Heart left ventricle (tissue), 16 donors: ENCODE measurements at regions not wholly inside any gene's neighbourhood (a gene's known extent, or its start where the extent isn't known, plus 50 kb on each side); places are given as distances from the start of the nearest gene placed in this dataset.
"Not testable (repeated sequence)": the region's sequence is repeated elsewhere in the genome, so short reads cannot be mapped to it uniquely, and the experiment has no call there.

Source experiments
- ATAC-seq, 4 donors: fragments of 200-7000 bp; cut with Tn5 transposase; one replicate each; pipeline ENCODE4 v1.9.1; 2020 to 2022; ENCODE audit warnings: moderate library complexity in 4 of 4, mild to moderate bottlenecking in 3 of 4, moderate number of reproducible peaks in 1 of 4
- DNase-seq, 5 donors: peaks; one replicate each; pipeline ENCODE4 v3.0.0-alpha.2; 2020
- H3K27ac ChIP-seq, 12 donors: fragments of 200-600 bp; sonication (generic) in 4 of 12; one replicate each; pipeline versions ENCODE4 v1.5.0 to v1.8.0; 2016 to 2022; ENCODE audit warnings: mild to moderate bottlenecking in 2 of 12
- H3K27me3 ChIP-seq, 9 donors: fragments of 200-600 bp; sonication (generic) in 2 of 9; one replicate each; pipeline versions ENCODE4 v1.5.1 to v1.8.0; 2016 to 2022; ENCODE audit warnings: mild to moderate bottlenecking in 3 of 9
- H3K36me3 ChIP-seq, 9 donors: fragments of 200-600 bp; sonication (generic) in 2 of 9; one replicate each; pipeline versions ENCODE4 v1.5.0 to v1.8.0; 2018 to 2022; ENCODE audit warnings: mild to moderate bottlenecking in 2 of 9
- H3K4me1 ChIP-seq, 12 donors: fragments of 200-600 bp; sonication (generic) in 4 of 12; one replicate each; pipeline versions ENCODE4 v1.5.0 to v1.8.0; 2016 to 2022; ENCODE audit warnings: mild to moderate bottlenecking in 3 of 12
- H3K4me3 ChIP-seq, 12 donors: fragments of 200-600 bp; sonication (generic) in 4 of 12; one replicate each; pipeline versions ENCODE4 v1.5.0 to v1.8.0; 2017 to 2022; ENCODE audit warnings: mild to moderate bottlenecking in 9 of 12, moderate library complexity in 4 of 12
- H3K9me3 ChIP-seq, 12 donors: fragments of 200-600 bp; sonication (generic) in 4 of 12; one replicate each; pipeline versions ENCODE4 v1.5.0 to v1.8.0; 2016 to 2022; ENCODE audit warnings: mild to moderate bottlenecking in 1 of 12
- CTCF ChIP-seq, 12 donors: fragments of 200-600 bp; sonication (generic) in 4 of 12; IDR thresholded peaks; one replicate each; pipeline versions ENCODE4 v1.5.0 to v1.8.0; 2018 to 2022; ENCODE audit warnings: antibody characterized with exemption in 12 of 12, mild to moderate bottlenecking in 5 of 12
- POLR2A ChIP-seq, 2 donors: fragments of 450-650 bp; IDR thresholded peaks; one replicate each; pipeline ENCODE4 v1.6.1; 2017; ENCODE audit warnings: antibody characterized with exemption in 2 of 2, mild to moderate bottlenecking in 2 of 2, moderate library complexity in 2 of 2
- WGBS, 4 donors: extraction: QIAGEN DNeasy Blood & Tissue Kit in 2 of 4; methylation state at CpG; one replicate each; pipeline versions ENCODE4 v1.1.5 to v1.1.7; 2013 to 2018; 5-methylcytosine and 5-hydroxymethylcytosine counted together
- intact Hi-C, 10 donors: fragments of 100-400 bp; cut with DNase I; formaldehyde crosslinking; loops; one replicate each; pipeline versions ENCODE4 v1.11.1 to v1.14.2; 2022
- donor health status: ischemic (EF 13 %, LVEDD 7.1; RV severe dilation, severe dysfunction).
- donor health status: healthy with polysubstance abuse.
- donor health status: DM: no; HTN: yes; CAD: no.
- donor health status: DM: no; HTN: no; CAD: no.
- donor health status: ischemic (EF 25% LVEDD 6.9; RV normal size, moderate dysfunction).
- donor health status: ischemic (EF 25% LVEDD 5.7; RV mildly dilated, moderate dysfunction).
- donor health status: healthy.
- donor health status: DM: yes; HTN: yes; CAD: no.
- donor health status: ischemic (EF 35%, LVEDD 5.7; RV mildly dilated, moderate dysfunction).
- donor health status: nonischemic (EF 11% LVEDD 7.7; RV severe dilation, severe dysfunction).
- donor health status: DM: yes; HTN: yes; CAD: no.
- donor health status: PGD.
- donor health status: ischemic (EF 29% LVEDD 5.4; RV normal size, mild dysfunction).
- donor health status: nonischemic (EF 23%, LVEDD 6.1; RV moderate dilation, normal function).

GRCh38 chr15:36449084-36449661 is 130.3 kb upstream of the CDIN1 start:
- H3K9me3 ChIP-seq, result peaks cover 0 to 2% (median 0%) of the 10 kb centered on the region in 12 donors
- 28 to 46% (median 34%) methylated on average over 5 of the region's 5 CpGs for WGBS, 4 donors
- intact Hi-C loops, result no loop called here
- no peaks in the 10 kb centered on the region for H3K4me1 ChIP-seq
- ATAC-seq, result no peak
- DNase-seq, result no peak
- TF ChIP-seq POLR2A (IDR thresholded peaks at IDR 0.05) (no peak), CTCF (IDR thresholded peaks at IDR 0.05) (peak in 1 of 12 donors; percentile 8)
- no peaks in the 10 kb centered on the region for H3K36me3 ChIP-seq
- no peak overlapping the region for H3K4me3 ChIP-seq
- H3K27me3 ChIP-seq, result no peaks in the 10 kb centered on the region
- H3K27ac ChIP-seq, result no peak overlapping the region

GRCh38 chr15:36449662-36450145 is 129.7 kb upstream of the CDIN1 start:
- Histone ChIP-seq H3K4me1 (no peaks in the 10 kb centered on the region), H3K4me3 (no peak overlapping the region), H3K9me3 (peaks cover 0 to 3% (median 0%) of the 10 kb centered on the region in 12 donors), H3K36me3 (no peaks in the 10 kb centered on the region), H3K27ac (no peak overlapping the region), H3K27me3 (no peaks in the 10 kb centered on the region)
- WGBS, 4 donors, result 77 to 97% (median 87%) methylated on average over 3 of the region's 3 CpGs
- intact Hi-C loops, result no loop called here
- no peak for DNase-seq
- TF ChIP-seq CTCF (IDR thresholded peaks at IDR 0.05) (no peak), POLR2A (IDR thresholded peaks at IDR 0.05) (no peak)
- no peak for ATAC-seq

- H3K27ac ChIP-seq, H3K9me3 ChIP-seq, intact Hi-C loops, DNase-seq, H3K27me3 ChIP-seq, ATAC-seq, H3K4me3 ChIP-seq, H3K4me1 ChIP-seq, H3K36me3 ChIP-seq: not testable (repeated sequence)
- WGBS, 4 donors, result 89 to 92% (median 91%) methylated on average over 4 of the region's 4 CpGs
Observed at GRCh38 chr15:36454244-36454643, 125.2 kb upstream of the CDIN1 start.

- no peaks in the 10 kb centered on the region for H3K4me1 ChIP-seq
- H3K27me3 ChIP-seq, result no peaks in the 10 kb centered on the region
- H3K4me3 ChIP-seq, result no peak overlapping the region
- ATAC-seq, result no peak
- intact Hi-C loops, result no loop called here
- no peaks in the 10 kb centered on the region for H3K36me3 ChIP-seq
- no peak overlapping the region for H3K27ac ChIP-seq
- H3K9me3 ChIP-seq, result peaks cover 0 to 20% (median 5%) of the 10 kb centered on the region in 12 donors
- WGBS, 4 donors, result 65 to 72% (median 69%) methylated on average over 5 of the region's 5 CpGs
- TF ChIP-seq POLR2A (IDR thresholded peaks at IDR 0.05) (no peak), CTCF (IDR thresholded peaks at IDR 0.05) (no peak)
- no peak for DNase-seq
Observed at GRCh38 chr15:36458411-36458810, 121.0 kb upstream of the CDIN1 start.

- Histone ChIP-seq H3K36me3 (no peaks in the 10 kb centered on the region), H3K27ac (no peak overlapping the region), H3K9me3 (peaks cover 0 to 25% (median 5%) of the 10 kb centered on the region in 12 donors), H3K4me1 (peaks cover 0 to 3% (median 0%) of the 10 kb centered on the region in 12 donors), H3K4me3 (no peak overlapping the region), H3K27me3 (no peaks in the 10 kb centered on the region)
- TF ChIP-seq CTCF (IDR thresholded peaks at IDR 0.05) (no peak), POLR2A (IDR thresholded peaks at IDR 0.05) (no peak)
- 73 to 93% (median 91%) methylated on average over 1 of the region's 1 CpG for WGBS, 4 donors
- DNase-seq (no peak), ATAC-seq (no peak)
- intact Hi-C loops, result no loop called here
Observed at GRCh38 chr15:36465304-36465703, 114.1 kb upstream of the CDIN1 start.
